ENCODE measurements at regions not wholly inside any gene's neighbourhood (a gene's known extent, or its start where the extent isn't known, plus 50 kb on each side); places are given as distances from the start of the nearest gene placed in this dataset.

GRCh38 chr2:15700599-15701340 is 109.1 kb downstream of the DDX1 start:
- Histone ChIP-seq H3K4me1 (peaks cover 0 to 13% (median 7%) of the 10 kb centered on the region in 4 donors), H3K4me3 (no peak overlapping the region), H3K27me3 (no peaks in the 10 kb centered on the region), H3K36me3 (no peaks in the 10 kb centered on the region), H3K9me3 (no peaks in the 10 kb centered on the region), H3K27ac (peak overlapping the region in 1 of 4 donors; percentile 21)
- in situ Hi-C loops (cut with MboI; ENCODE audit: low pct_ligation_motif_present in 1 of 4, low pct_unique_long_range_greater_than_20kb in 1 of 4, low sequenced_read_pairs in 3 of 4) (no loop called here), intact Hi-C loops (cut with DNase I; ENCODE audit: low total_unique reads) (loop anchor here (10.0 kb wide), 1 partner anchor 1666 kb away; no protein-coding TSS in a partner anchor)
- TF ChIP-seq POLR2AphosphoS5 (IDR thresholded peaks at IDR 0.05): no peak
- no peak for TF ChIP-seq POLR2A (IDR thresholded peaks at IDR 0.05)
- TF ChIP-seq EP300 (IDR thresholded peaks at IDR 0.05; ENCODE audit: low read depth): no peak
- TF ChIP-seq CTCF (IDR thresholded peaks at IDR 0.05): no peak
- WGBS, 2 donors (ENCODE audit: low coverage in 1 of 2): 68 to 72% methylated on average over 7 of the region's 7 CpGs
- no peak for DNase-seq

- intact Hi-C loops (cut with DNase I; ENCODE audit: low total_unique reads): loop anchor here (10.0 kb wide), 1 partner anchor 1667 kb away; no protein-coding TSS in a partner anchor
- H3K4me3 ChIP-seq: no peak overlapping the region
- no peaks in the 10 kb centered on the region for H3K27me3 ChIP-seq
- 50 to 67% methylated on average over 2 to 11 of the region's 11 CpGs for WGBS, 2 donors (ENCODE audit: low coverage in 1 of 2)
- DNase-seq: peak; percentile 38
- H3K4me1 ChIP-seq: peaks cover 0 to 13% (median 7%) of the 10 kb centered on the region in 4 donors
- no peaks in the 10 kb centered on the region for H3K36me3 ChIP-seq
- in situ Hi-C loops (cut with MboI; ENCODE audit: low pct_ligation_motif_present in 1 of 4, low pct_unique_long_range_greater_than_20kb in 1 of 4, low sequenced_read_pairs in 3 of 4): no loop called here
- no peak for TF ChIP-seq CTCF (IDR thresholded peaks at IDR 0.05)
- peak overlapping the region in 1 of 4 donors; percentile 21 for H3K27ac ChIP-seq
- H3K9me3 ChIP-seq: no peaks in the 10 kb centered on the region
Measured at GRCh38 chr2:15701341-15701907, 109.8 kb downstream of the DDX1 start.

- DNase-seq: no peak
- Histone ChIP-seq H3K4me3 (no peak overlapping the region), H3K27me3 (no peaks in the 10 kb centered on the region), H3K4me1 (peaks cover 0 to 13% (median 7%) of the 10 kb centered on the region in 4 donors), H3K9me3 (no peaks in the 10 kb centered on the region), H3K27ac (no peak overlapping the region), H3K36me3 (no peaks in the 10 kb centered on the region)
- TF ChIP-seq CTCF (IDR thresholded peaks at IDR 0.05) (no peak), POLR2AphosphoS5 (IDR thresholded peaks at IDR 0.05) (no peak), EP300 (IDR thresholded peaks at IDR 0.05; ENCODE audit: low read depth) (no peak), POLR2A (IDR thresholded peaks at IDR 0.05) (no peak)
- in situ Hi-C loops (cut with MboI; ENCODE audit: low pct_ligation_motif_present in 1 of 4, low pct_unique_long_range_greater_than_20kb in 1 of 4, low sequenced_read_pairs in 3 of 4): no loop called here
- intact Hi-C loops (cut with DNase I; ENCODE audit: low total_unique reads): loop anchor here (10.0 kb wide), 1 partner anchor 1667 kb away; no protein-coding TSS in a partner anchor
Measured at GRCh38 chr2:15701991-15702390, 110.3 kb downstream of the DDX1 start.

- no peaks in the 10 kb centered on the region for H3K27me3 ChIP-seq
- intact Hi-C loops (cut with DNase I; ENCODE audit: low total_unique reads) (loop anchor here (10.0 kb wide), 1 partner anchor 1668 kb away; no protein-coding TSS in a partner anchor), in situ Hi-C loops (cut with MboI; ENCODE audit: low pct_ligation_motif_present in 1 of 4, low pct_unique_long_range_greater_than_20kb in 1 of 4, low sequenced_read_pairs in 3 of 4) (no loop called here)
- H3K4me1 ChIP-seq: peaks cover 0 to 13% (median 7%) of the 10 kb centered on the region in 4 donors
- no peak for DNase-seq
- H3K36me3 ChIP-seq: no peaks in the 10 kb centered on the region
- no peaks in the 10 kb centered on the region for H3K9me3 ChIP-seq
- 57 to 68% methylated on average over 1 to 4 of the region's 4 CpGs for WGBS, 2 donors (ENCODE audit: low coverage in 1 of 2)
- H3K27ac ChIP-seq: no peak overlapping the region
- TF ChIP-seq CTCF (IDR thresholded peaks at IDR 0.05): no peak
- TF ChIP-seq EP300 (IDR thresholded peaks at IDR 0.05; ENCODE audit: low read depth): no peak
- no peak for TF ChIP-seq POLR2AphosphoS5 (IDR thresholded peaks at IDR 0.05)
- TF ChIP-seq POLR2A (IDR thresholded peaks at IDR 0.05): no peak
- H3K4me3 ChIP-seq: no peak overlapping the region
Measured at GRCh38 chr2:15702452-15702851, 110.8 kb downstream of the DDX1 start.

Measured in transverse colon (tissue), 4 donors.